ENCODE measurements at regions not wholly inside any gene's neighbourhood (a gene's known extent, or its start where the extent isn't known, plus 50 kb on each side); places are given as distances from the start of the nearest gene placed in this dataset.
A peak's percentile ranks its signal among the peaks of the same experiment; 100 is the strongest.

DNA sequence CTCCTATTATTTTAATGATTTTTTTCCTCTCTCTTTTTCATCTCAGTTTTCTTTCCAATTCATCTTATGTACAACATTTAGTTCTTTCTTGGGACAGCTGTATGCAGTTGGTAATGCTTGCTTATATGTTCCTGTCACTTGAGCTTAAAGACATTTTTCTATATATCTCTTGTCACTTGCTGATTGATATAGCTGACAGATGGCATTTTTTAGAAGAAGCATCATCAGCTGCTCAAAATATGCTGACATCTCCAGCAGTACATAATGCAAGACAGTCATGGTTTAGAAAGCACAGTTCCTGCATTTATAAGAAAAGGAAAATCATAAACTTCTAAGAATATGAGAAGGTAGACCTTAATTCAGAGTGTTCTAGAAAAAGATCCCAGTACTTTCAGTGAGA is 56.5 kb downstream of the DCAF8L1 start:
- no peak for DNase-seq (ENCODE audit: low read depth)

GRCh38 chrX:27924261-27924660 is 57.0 kb downstream of the DCAF8L1 start:
- DNase-seq (ENCODE audit: low read depth): no peak

- DNase-seq (ENCODE audit: low read depth): no peak
These were observed 62.5 kb downstream of the DCAF8L1 start for GRCh38 chrX:27918799-27919198.

- no peak for DNase-seq (ENCODE audit: low read depth)
These were observed 63.3 kb downstream of the DCAF8L1 start for GRCh38 chrX:27917713-27918500.

DNA sequence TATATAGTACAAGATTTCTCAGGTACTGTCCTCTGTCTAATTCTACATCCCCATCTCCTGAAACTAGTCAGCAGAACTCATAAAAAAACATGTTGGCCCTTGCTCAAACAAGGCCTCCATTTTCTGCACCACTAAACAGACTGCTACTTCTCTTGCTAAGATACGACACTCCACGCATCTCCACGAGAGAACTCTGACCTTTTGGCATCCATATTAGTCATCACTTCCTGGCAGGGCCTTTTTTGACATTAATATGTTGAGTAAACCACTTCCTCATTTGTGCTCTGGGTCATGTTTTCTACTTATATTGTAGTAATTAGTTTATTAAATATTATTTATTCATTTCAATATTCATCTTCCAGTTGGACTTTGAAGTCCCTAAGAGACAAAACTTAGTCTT is 65.6 kb downstream of the DCAF8L1 start:
- no peak for DNase-seq (ENCODE audit: low read depth)

GRCh38 chrX:27910412-27910811 is 70.8 kb downstream of the DCAF8L1 start:
- DNase-seq (ENCODE audit: low read depth): no peak

DNA sequence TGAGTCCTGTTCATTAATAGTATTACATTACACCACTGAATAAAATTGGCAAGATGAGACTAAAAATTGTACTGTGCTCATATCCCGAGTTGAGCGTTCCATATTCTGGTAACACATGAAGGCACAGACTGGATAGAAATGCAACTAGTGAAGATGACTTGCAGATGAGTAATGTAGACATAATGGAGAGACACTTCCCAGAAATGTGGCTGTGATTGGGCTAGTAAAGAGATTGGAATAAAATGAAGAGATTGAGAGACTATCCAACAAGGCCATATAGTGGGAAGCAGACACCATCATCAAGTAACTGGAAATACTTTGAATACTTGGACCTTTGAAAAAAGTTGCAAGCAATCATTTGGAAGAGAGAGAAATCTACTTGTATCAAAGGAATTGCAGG is 77.3 kb downstream of the DCAF8L1 start:
- no peak for DNase-seq (ENCODE audit: low read depth)

GRCh38 chrX:27893871-27894270 is 86.1 kb downstream of the MAGEB10 start:
- no peak for DNase-seq (ENCODE audit: low read depth)

GRCh38 chrX:27893211-27893610 is 85.4 kb downstream of the MAGEB10 start:
- DNase-seq (ENCODE audit: low read depth): no peak

- DNase-seq (ENCODE audit: low read depth): peak; percentile 40
These were observed 82.8 kb downstream of the MAGEB10 start for GRCh38 chrX:27890611-27891010.

DNA sequence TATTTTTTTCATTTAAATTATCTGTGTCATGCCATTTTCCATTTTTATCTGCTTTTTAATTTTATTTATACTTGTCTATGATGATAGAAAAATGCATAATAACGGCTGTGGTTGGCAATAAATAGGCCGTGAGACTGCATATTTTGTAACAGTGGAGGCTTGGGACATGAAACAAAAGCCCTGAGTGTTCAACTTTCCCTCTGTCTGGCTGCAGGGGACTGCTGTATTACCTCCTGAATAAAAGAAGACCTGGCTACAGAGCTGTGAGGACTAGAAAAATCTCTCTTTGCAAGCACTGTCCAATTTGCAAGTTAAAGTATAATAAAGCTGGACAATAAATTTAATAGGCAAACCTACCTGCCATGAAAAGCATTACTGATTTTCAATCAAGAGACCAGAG is 82.1 kb downstream of the MAGEB10 start:
- DNase-seq (ENCODE audit: low read depth): no peak

DNA sequence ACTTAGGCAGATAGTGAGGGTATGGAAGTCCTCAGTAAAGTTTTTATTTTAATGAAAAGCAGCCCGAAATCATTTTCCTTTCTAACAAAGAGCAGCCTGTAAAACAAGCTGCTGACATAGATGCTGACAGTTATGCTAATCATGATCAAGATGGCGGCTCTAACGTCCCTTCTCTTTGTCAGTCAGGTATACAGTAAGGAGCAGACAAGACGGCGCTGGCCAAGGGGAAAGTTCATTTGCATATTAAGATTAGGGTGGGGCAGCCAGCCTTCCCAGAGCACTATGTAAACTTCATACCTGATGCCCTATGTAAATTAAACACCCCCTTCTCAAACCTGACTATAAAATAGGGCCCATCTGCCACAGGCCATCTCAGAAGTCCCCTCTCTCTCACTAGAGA is 76.9 kb downstream of the MAGEB10 start:
- no peak for DNase-seq (ENCODE audit: low read depth)

DNA sequence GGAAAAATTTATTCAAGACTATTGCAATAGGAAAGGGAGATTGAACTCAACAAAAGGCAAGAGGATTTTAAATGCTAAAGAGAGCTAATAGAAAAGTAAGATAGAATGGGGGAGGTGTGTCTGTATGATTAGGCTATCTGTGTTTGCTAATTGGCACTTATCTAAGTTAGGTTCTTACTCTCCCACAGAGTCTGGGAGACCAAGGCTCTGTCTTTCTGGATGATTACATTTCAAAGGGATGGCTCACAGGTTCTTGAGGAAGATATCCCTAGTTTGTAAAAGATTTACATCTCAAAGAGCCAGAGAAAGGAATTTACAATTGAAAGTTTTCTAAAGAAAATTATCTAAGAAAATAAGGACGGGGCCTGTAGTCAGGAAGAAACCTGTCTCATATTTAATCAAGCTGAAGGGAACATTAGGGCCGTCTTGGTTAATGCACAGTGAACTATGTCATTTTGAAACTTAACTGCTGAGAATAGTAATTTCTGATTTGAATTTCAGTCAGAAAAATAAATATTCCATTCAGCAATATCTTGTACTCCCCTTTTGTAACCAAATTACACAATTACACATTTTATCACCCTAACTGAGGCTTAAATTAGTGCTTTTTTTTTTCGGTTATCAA is 75.8 kb downstream of the MAGEB10 start:
- DNase-seq (ENCODE audit: low read depth): no peak

GRCh38 chrX:27882695-27883094 is 74.9 kb downstream of the MAGEB10 start:
- DNase-seq (ENCODE audit: low read depth): no peak

- DNase-seq (ENCODE audit: low read depth): no peak
These were observed 71.1 kb downstream of the MAGEB10 start for GRCh38 chrX:27878862-27879261.

All from non-pigmented ciliary epithelial cell (primary cell).